H1 (cell line): ENCODE measurements at regions not wholly inside any gene's neighbourhood (a gene's known extent, or its start where the extent isn't known, plus 50 kb on each side); places are given as distances from the start of the nearest gene placed in this dataset.

Experiments
- CTCF ChIA-PET: fragments of 300-600 bp; sonication (Branson Sonifier 250); formaldehyde crosslinking; loops from one replicate; lab custom pipeline; 2021; ENCODE audit not compliant: partially characterized antibody; lab: Charles Lee
- POLR2A ChIA-PET: fragments of 300-600 bp; sonication (Branson Sonifier 250); formaldehyde crosslinking; loops from one replicate; lab custom pipeline; 2021; ENCODE audit warnings: inconsistent platforms; ENCODE audit not compliant: partially characterized antibody; lab: Charles Lee
- DNase-seq, 2 experiments: peaks; one replicate each; pipeline versions ENCODE4 v3.0.0 to v3.0.0-alpha.2; 2010 to 2022; ENCODE audit warnings: low spot score in 2 of 2, low read depth in 1 of 2, mixed read lengths in 1 of 2
- FAIRE-seq: peaks from 2 replicates; lab custom pipeline; 2011; peaks lifted over from hg19 to GRCh38; lab: Jason Lieb, UNC
- H2AFZ ChIP-seq: 2 replicates; pipeline ENCODE4 v1.8.1; 2012; ENCODE audit warnings: low read length, inconsistent platforms
- H2AK5ac ChIP-seq: 2 replicates; pipeline ENCODE4 v1.6.1; 2013; ENCODE audit warnings: low read depth, low read length
- H2BK120ac ChIP-seq: replicated peaks from 2 replicates; pipeline ENCODE3; 2013; ENCODE audit warnings: low read depth, low read length, inconsistent platforms
- H2BK12ac ChIP-seq: 2 replicates; pipeline ENCODE4 v1.6.1; 2013; ENCODE audit warnings: low read depth, low read length
- H2BK15ac ChIP-seq: 2 replicates; pipeline ENCODE4 v1.6.1; 2013; ENCODE audit warnings: low read length
- H2BK20ac ChIP-seq: 2 replicates; pipeline ENCODE4 v1.6.1; 2013; ENCODE audit warnings: low read length
- H2BK5ac ChIP-seq: 2 replicates; pipeline ENCODE4 v1.6.1; 2013; ENCODE audit warnings: low read depth, low read length
- H3K14ac ChIP-seq: 2 replicates; pipeline ENCODE4 v1.6.1; 2013; ENCODE audit warnings: inconsistent platforms; ENCODE audit not compliant: insufficient read length
- H3K18ac ChIP-seq: 2 replicates; pipeline ENCODE4 v1.6.1; 2013; ENCODE audit warnings: low read length; ENCODE audit errors: extremely low read depth
- H3K23ac ChIP-seq: 2 replicates; pipeline ENCODE4 v1.6.1; 2013; ENCODE audit warnings: inconsistent platforms; ENCODE audit not compliant: insufficient read length
- H3K23me2 ChIP-seq: 2 replicates; pipeline ENCODE4 v1.6.1; 2013; ENCODE audit warnings: low read depth, low read length
- H3K27ac ChIP-seq: 2 replicates; pipeline ENCODE4 v1.6.1; 2011; ENCODE audit warnings: low read depth, low read length, inconsistent platforms
- H3K27me3 ChIP-seq, 4 experiments: replicated peaks in 1 of 4; 1 replicate in 1 of 4; 2 replicates in 3 of 4; pipeline versions ENCODE4 v1.6.1 to v1.8.1; 2011 to 2013; ENCODE audit warnings: low read length in 3 of 4, mild to moderate bottlenecking in 3 of 4, inconsistent platforms in 2 of 4, mixed read lengths in 2 of 4, moderate library complexity in 1 of 4; ENCODE audit not compliant: control insufficient read depth in 3 of 4, insufficient read depth in 3 of 4; ENCODE audit errors: extremely low read depth in 1 of 4
- H3K36me3 ChIP-seq, 4 experiments: 2 replicates each; pipeline versions ENCODE4 v1.6.1 to v1.8.1; 2011 to 2013; ENCODE audit warnings: mild to moderate bottlenecking in 4 of 4, low read length in 3 of 4, moderate library complexity in 2 of 4, control low read depth in 1 of 4, inconsistent platforms in 1 of 4; ENCODE audit not compliant: insufficient read depth in 4 of 4, control insufficient read depth in 2 of 4
- H3K4ac ChIP-seq: replicated peaks from 2 replicates; pipeline ENCODE3; 2013; ENCODE audit warnings: low read length, low read depth, mixed read lengths, inconsistent platforms; ENCODE audit not compliant: insufficient read length
- H3K4me1 ChIP-seq, 4 experiments: replicated peaks in 1 of 4; 1 replicate in 1 of 4; 2 replicates in 3 of 4; pipeline versions ENCODE4 v1.6.1 to v1.8.1; 2011 to 2013; ENCODE audit warnings: low read length in 3 of 4, inconsistent platforms in 2 of 4, mixed read lengths in 1 of 4; ENCODE audit not compliant: insufficient read depth in 4 of 4, control insufficient read depth in 3 of 4
- H3K4me2 ChIP-seq, 2 experiments: 2 replicates each; pipeline versions ENCODE4 v1.6.1 to v1.8.1; 2011 to 2013; ENCODE audit warnings: low read depth in 2 of 2, low read length in 2 of 2, control low read depth in 1 of 2, inconsistent platforms in 1 of 2, mild to moderate bottlenecking in 1 of 2; ENCODE audit not compliant: insufficient read depth in 1 of 2
- H3K4me3 ChIP-seq, 4 experiments: fragments of 200-600, 300-600 bp in 1 of 4; sonication (generic), shearing (Covaris generic), sonication (Bioruptor Twin) in 1 of 4; 2 replicates each; pipeline versions ENCODE4 v1.5.1 to v1.8.1; 2011 to 2016; ENCODE audit warnings: low read length in 4 of 4, low read depth in 3 of 4, control low read depth in 2 of 4, inconsistent platforms in 2 of 4, mild to moderate bottlenecking in 2 of 4, mixed read lengths in 1 of 4, moderate library complexity in 1 of 4; ENCODE audit not compliant: insufficient read depth in 2 of 4; ENCODE audit errors: extremely low read depth in 1 of 4
- H3K56ac ChIP-seq: replicated peaks from 2 replicates; pipeline ENCODE3; 2013; ENCODE audit warnings: low read depth, mild to moderate bottlenecking, mixed read lengths, low read length, inconsistent platforms; ENCODE audit not compliant: insufficient read length
- H3K79me1 ChIP-seq: 2 replicates; pipeline ENCODE4 v1.6.1; 2013; ENCODE audit warnings: low read depth, low read length, control low read depth
- H3K79me2 ChIP-seq, 2 experiments: 2 replicates each; pipeline versions ENCODE4 v1.6.1 to v1.8.1; 2012 to 2013; ENCODE audit warnings: low read length in 2 of 2, mild to moderate bottlenecking in 2 of 2, inconsistent platforms in 1 of 2; ENCODE audit not compliant: insufficient read depth in 2 of 2, control insufficient read depth in 1 of 2
- H3K9ac ChIP-seq, 4 experiments: replicated peaks in 1 of 4; 1 replicate in 1 of 4; 2 replicates in 3 of 4; pipeline versions ENCODE4 v1.6.1 to v1.8.1; 2011 to 2013; ENCODE audit warnings: low read depth in 3 of 4, low read length in 3 of 4, control low read depth in 2 of 4, mild to moderate bottlenecking in 2 of 4, moderate library complexity in 2 of 4, inconsistent platforms in 1 of 4; ENCODE audit errors: extremely low read depth in 1 of 4
- H3K9me3 ChIP-seq, 2 experiments: 2 replicates each; pipeline versions ENCODE4 v1.6.1 to v1.8.1; 2012 to 2013; ENCODE audit warnings: mild to moderate bottlenecking in 2 of 2, moderate library complexity in 2 of 2, control low read depth in 1 of 2, inconsistent platforms in 1 of 2, low read depth in 1 of 2, low read length in 1 of 2, mixed read lengths in 1 of 2; ENCODE audit not compliant: insufficient read depth in 2 of 2
- H4K20me1 ChIP-seq, 2 experiments: replicated peaks in 1 of 2; 2 replicates each; pipeline versions ENCODE3 to v1.8.1; 2011 to 2013; ENCODE audit warnings: inconsistent platforms in 2 of 2, low read length in 2 of 2, mild to moderate bottlenecking in 1 of 2; ENCODE audit not compliant: insufficient read depth in 2 of 2, control insufficient read depth in 1 of 2
- H4K5ac ChIP-seq: 2 replicates; pipeline ENCODE4 v1.6.1; 2013; ENCODE audit warnings: low read length, low read depth, mixed read lengths, inconsistent platforms; ENCODE audit not compliant: insufficient read length
- H4K8ac ChIP-seq: 2 replicates; pipeline ENCODE4 v1.8.0; 2013; ENCODE audit warnings: mild to moderate bottlenecking, moderate library complexity, low read length, inconsistent platforms; ENCODE audit not compliant: insufficient read depth; ENCODE audit errors: extremely low read depth
- H4K91ac ChIP-seq: replicated peaks from 2 replicates; pipeline ENCODE3; 2013; ENCODE audit warnings: low read length, mixed read lengths, inconsistent platforms; ENCODE audit not compliant: insufficient read length
- CHD2 ChIP-seq: IDR thresholded peaks from 2 replicates; pipeline ENCODE4 v1.6.1; 2012; ENCODE audit warnings: low read length, improper control_type of control experiment
- EZH2 ChIP-seq: fragments of 200-600 bp; sonication (generic); IDR thresholded peaks from 2 replicates; pipeline ENCODE4 v1.7.1; 2012; ENCODE audit warnings: low read depth, mild to moderate bottlenecking, moderate library complexity, low read length, inconsistent platforms; ENCODE audit not compliant: severe bottlenecking
- JUND ChIP-seq: IDR thresholded peaks from 2 replicates; pipeline ENCODE4 v1.6.1; 2011; ENCODE audit warnings: mild to moderate bottlenecking, improper control_type of control experiment, low read length
- MAFK ChIP-seq: IDR thresholded peaks from 2 replicates; pipeline ENCODE4 v1.6.1; 2012; ENCODE audit warnings: low read depth, mild to moderate bottlenecking, improper control_type of control experiment, low read length
- RFX5 ChIP-seq: IDR thresholded peaks from 2 replicates; pipeline ENCODE4 v1.6.1; 2011; ENCODE audit warnings: low read depth, low read length, improper control_type of control experiment, borderline replicate concordance
- WGBS, 2 experiments: shearing (Covaris generic) in 1 of 2; methylation state at CpG; one replicate each; pipeline versions ENCODE4 v1.1.6 to v1.1.7; 2013 to 2015; ENCODE audit warnings: low lambda C conversion rate in 2 of 2, mixed read lengths in 2 of 2, inconsistent platforms in 1 of 2, low coverage in 1 of 2, missing lambda C conversion rate in 1 of 2; ENCODE audit not compliant: insufficient replicate concordance in 2 of 2, insufficient coverage in 1 of 2, insufficient read length in 1 of 2; ENCODE audit errors: extremely low coverage in 1 of 2, missing lambda C conversion rate in 1 of 2; 5-methylcytosine and 5-hydroxymethylcytosine counted together

GRCh38 chr1:96978901-96979300 is 257.3 kb downstream of the PTBP2 start:
- H4K5ac ChIP-seq, result no peak overlapping the region
- no peak overlapping the region for H3K9ac ChIP-seq
- WGBS, 2 experiments, result 66% methylated on average over 4 of the region's 4 CpGs; no CpG with 5 or more reads in 1 of the 2 experiments
- no peak overlapping the region for H3K14ac ChIP-seq
- no peak overlapping the region for H4K91ac ChIP-seq
- no peak overlapping the region for H2BK12ac ChIP-seq
- H2BK15ac ChIP-seq, result no peak overlapping the region
- H3K23me2 ChIP-seq, result no peaks in the 10 kb centered on the region
- H3K79me1 ChIP-seq, result no peaks in the 10 kb centered on the region
- no peak overlapping the region for H2BK120ac ChIP-seq
- H3K79me2 ChIP-seq, result no peaks in the 10 kb centered on the region
- no peaks in the 10 kb centered on the region for H3K36me3 ChIP-seq
- H3K27me3 ChIP-seq, result no peaks in the 10 kb centered on the region
- H3K56ac ChIP-seq, result no peak overlapping the region
- H3K18ac ChIP-seq, result no peak overlapping the region
- ChIA-PET POLR2A (interaction anchor here (0.5 to 0.6 kb wide), 2 partner anchors 394 to 1075 kb away, joined by 3 to 4 read pairs; no protein-coding TSS in a partner anchor), CTCF (interaction anchor here (0.7 to 2.0 kb wide), 4 partner anchors 11 to 66 kb away, joined by 3 to 4 read pairs (median 4); no protein-coding TSS in a partner anchor)
- no peak overlapping the region for H2BK5ac ChIP-seq
- no peak overlapping the region for H3K4ac ChIP-seq
- H2AK5ac ChIP-seq, result no peak overlapping the region
- H3K9me3 ChIP-seq, result no peaks in the 10 kb centered on the region
- FAIRE-seq (no peak), DNase-seq (no peak)
- H3K27ac ChIP-seq, result no peak overlapping the region
- no peak overlapping the region for H4K8ac ChIP-seq
- H3K4me1 ChIP-seq, result peaks cover 0 to 7% (median 3%) of the 10 kb centered on the region in 4 experiments; a peak in 3 of 7 replicates
- H4K20me1 ChIP-seq, result no peaks in the 10 kb centered on the region
- H3K4me2 ChIP-seq, result no peak overlapping the region
- H2BK20ac ChIP-seq, result no peak overlapping the region
- no peak overlapping the region; a peak in 1 of 8 replicates for H3K4me3 ChIP-seq
- H3K23ac ChIP-seq, result no peak overlapping the region
- no peak overlapping the region for H2AFZ ChIP-seq
- TF ChIP-seq CHD2 (no peak), JUND (no peak), EZH2 (no peak), RFX5 (no peak), MAFK (no peak)
